H1 (cell line): ENCODE measurements at regions not wholly inside any gene's neighbourhood (a gene's known extent, or its start where the extent isn't known, plus 50 kb on each side); places are given as distances from the start of the nearest gene placed in this dataset.

Source experiments
- CTCF ChIA-PET: fragments of 300-600 bp; sonication (Branson Sonifier 250); formaldehyde crosslinking; loops from one replicate; lab custom pipeline; 2021; ENCODE audit not compliant: partially characterized antibody; lab: Charles Lee
- POLR2A ChIA-PET: fragments of 300-600 bp; sonication (Branson Sonifier 250); formaldehyde crosslinking; loops from one replicate; lab custom pipeline; 2021; ENCODE audit warnings: inconsistent platforms; ENCODE audit not compliant: partially characterized antibody; lab: Charles Lee
- DNase-seq, 2 experiments: peaks; one replicate each; pipeline versions ENCODE4 v3.0.0 to v3.0.0-alpha.2; 2010 to 2022; ENCODE audit warnings: low spot score in 2 of 2, low read depth in 1 of 2, mixed read lengths in 1 of 2
- FAIRE-seq: peaks from 2 replicates; lab custom pipeline; 2011; peaks lifted over from hg19 to GRCh38; lab: Jason Lieb, UNC
- H2AFZ ChIP-seq: 2 replicates; pipeline ENCODE4 v1.8.1; 2012; ENCODE audit warnings: low read length, inconsistent platforms
- H2AK5ac ChIP-seq: 2 replicates; pipeline ENCODE4 v1.6.1; 2013; ENCODE audit warnings: low read depth, low read length
- H2BK120ac ChIP-seq: replicated peaks from 2 replicates; pipeline ENCODE3; 2013; ENCODE audit warnings: low read depth, low read length, inconsistent platforms
- H2BK12ac ChIP-seq: 2 replicates; pipeline ENCODE4 v1.6.1; 2013; ENCODE audit warnings: low read depth, low read length
- H2BK15ac ChIP-seq: 2 replicates; pipeline ENCODE4 v1.6.1; 2013; ENCODE audit warnings: low read length
- H2BK20ac ChIP-seq: 2 replicates; pipeline ENCODE4 v1.6.1; 2013; ENCODE audit warnings: low read length
- H2BK5ac ChIP-seq: 2 replicates; pipeline ENCODE4 v1.6.1; 2013; ENCODE audit warnings: low read depth, low read length
- H3K14ac ChIP-seq: 2 replicates; pipeline ENCODE4 v1.6.1; 2013; ENCODE audit warnings: inconsistent platforms; ENCODE audit not compliant: insufficient read length
- H3K18ac ChIP-seq: 2 replicates; pipeline ENCODE4 v1.6.1; 2013; ENCODE audit warnings: low read length; ENCODE audit errors: extremely low read depth
- H3K23ac ChIP-seq: 2 replicates; pipeline ENCODE4 v1.6.1; 2013; ENCODE audit warnings: inconsistent platforms; ENCODE audit not compliant: insufficient read length
- H3K23me2 ChIP-seq: 2 replicates; pipeline ENCODE4 v1.6.1; 2013; ENCODE audit warnings: low read depth, low read length
- H3K27ac ChIP-seq: 2 replicates; pipeline ENCODE4 v1.6.1; 2011; ENCODE audit warnings: low read depth, low read length, inconsistent platforms
- H3K27me3 ChIP-seq, 4 experiments: replicated peaks in 1 of 4; 1 replicate in 1 of 4; 2 replicates in 3 of 4; pipeline versions ENCODE4 v1.6.1 to v1.8.1; 2011 to 2013; ENCODE audit warnings: low read length in 3 of 4, mild to moderate bottlenecking in 3 of 4, inconsistent platforms in 2 of 4, mixed read lengths in 2 of 4, moderate library complexity in 1 of 4; ENCODE audit not compliant: control insufficient read depth in 3 of 4, insufficient read depth in 3 of 4; ENCODE audit errors: extremely low read depth in 1 of 4
- H3K36me3 ChIP-seq, 4 experiments: 2 replicates each; pipeline versions ENCODE4 v1.6.1 to v1.8.1; 2011 to 2013; ENCODE audit warnings: mild to moderate bottlenecking in 4 of 4, low read length in 3 of 4, moderate library complexity in 2 of 4, control low read depth in 1 of 4, inconsistent platforms in 1 of 4; ENCODE audit not compliant: insufficient read depth in 4 of 4, control insufficient read depth in 2 of 4
- H3K4ac ChIP-seq: replicated peaks from 2 replicates; pipeline ENCODE3; 2013; ENCODE audit warnings: low read length, low read depth, mixed read lengths, inconsistent platforms; ENCODE audit not compliant: insufficient read length
- H3K4me1 ChIP-seq, 4 experiments: replicated peaks in 1 of 4; 1 replicate in 1 of 4; 2 replicates in 3 of 4; pipeline versions ENCODE4 v1.6.1 to v1.8.1; 2011 to 2013; ENCODE audit warnings: low read length in 3 of 4, inconsistent platforms in 2 of 4, mixed read lengths in 1 of 4; ENCODE audit not compliant: insufficient read depth in 4 of 4, control insufficient read depth in 3 of 4
- H3K4me2 ChIP-seq, 2 experiments: 2 replicates each; pipeline versions ENCODE4 v1.6.1 to v1.8.1; 2011 to 2013; ENCODE audit warnings: low read depth in 2 of 2, low read length in 2 of 2, control low read depth in 1 of 2, inconsistent platforms in 1 of 2, mild to moderate bottlenecking in 1 of 2; ENCODE audit not compliant: insufficient read depth in 1 of 2
- H3K4me3 ChIP-seq, 4 experiments: fragments of 200-600, 300-600 bp in 1 of 4; sonication (generic), shearing (Covaris generic), sonication (Bioruptor Twin) in 1 of 4; 2 replicates each; pipeline versions ENCODE4 v1.5.1 to v1.8.1; 2011 to 2016; ENCODE audit warnings: low read length in 4 of 4, low read depth in 3 of 4, control low read depth in 2 of 4, inconsistent platforms in 2 of 4, mild to moderate bottlenecking in 2 of 4, mixed read lengths in 1 of 4, moderate library complexity in 1 of 4; ENCODE audit not compliant: insufficient read depth in 2 of 4; ENCODE audit errors: extremely low read depth in 1 of 4
- H3K56ac ChIP-seq: replicated peaks from 2 replicates; pipeline ENCODE3; 2013; ENCODE audit warnings: low read depth, mild to moderate bottlenecking, mixed read lengths, low read length, inconsistent platforms; ENCODE audit not compliant: insufficient read length
- H3K79me1 ChIP-seq: 2 replicates; pipeline ENCODE4 v1.6.1; 2013; ENCODE audit warnings: low read depth, low read length, control low read depth
- H3K79me2 ChIP-seq, 2 experiments: 2 replicates each; pipeline versions ENCODE4 v1.6.1 to v1.8.1; 2012 to 2013; ENCODE audit warnings: low read length in 2 of 2, mild to moderate bottlenecking in 2 of 2, inconsistent platforms in 1 of 2; ENCODE audit not compliant: insufficient read depth in 2 of 2, control insufficient read depth in 1 of 2
- H3K9ac ChIP-seq, 4 experiments: replicated peaks in 1 of 4; 1 replicate in 1 of 4; 2 replicates in 3 of 4; pipeline versions ENCODE4 v1.6.1 to v1.8.1; 2011 to 2013; ENCODE audit warnings: low read depth in 3 of 4, low read length in 3 of 4, control low read depth in 2 of 4, mild to moderate bottlenecking in 2 of 4, moderate library complexity in 2 of 4, inconsistent platforms in 1 of 4; ENCODE audit errors: extremely low read depth in 1 of 4
- H3K9me3 ChIP-seq, 2 experiments: 2 replicates each; pipeline versions ENCODE4 v1.6.1 to v1.8.1; 2012 to 2013; ENCODE audit warnings: mild to moderate bottlenecking in 2 of 2, moderate library complexity in 2 of 2, control low read depth in 1 of 2, inconsistent platforms in 1 of 2, low read depth in 1 of 2, low read length in 1 of 2, mixed read lengths in 1 of 2; ENCODE audit not compliant: insufficient read depth in 2 of 2
- H4K20me1 ChIP-seq, 2 experiments: replicated peaks in 1 of 2; 2 replicates each; pipeline versions ENCODE3 to v1.8.1; 2011 to 2013; ENCODE audit warnings: inconsistent platforms in 2 of 2, low read length in 2 of 2, mild to moderate bottlenecking in 1 of 2; ENCODE audit not compliant: insufficient read depth in 2 of 2, control insufficient read depth in 1 of 2
- H4K5ac ChIP-seq: 2 replicates; pipeline ENCODE4 v1.6.1; 2013; ENCODE audit warnings: low read length, low read depth, mixed read lengths, inconsistent platforms; ENCODE audit not compliant: insufficient read length
- H4K8ac ChIP-seq: 2 replicates; pipeline ENCODE4 v1.8.0; 2013; ENCODE audit warnings: mild to moderate bottlenecking, moderate library complexity, low read length, inconsistent platforms; ENCODE audit not compliant: insufficient read depth; ENCODE audit errors: extremely low read depth
- H4K91ac ChIP-seq: replicated peaks from 2 replicates; pipeline ENCODE3; 2013; ENCODE audit warnings: low read length, mixed read lengths, inconsistent platforms; ENCODE audit not compliant: insufficient read length
- YY1 ChIP-seq: IDR thresholded peaks from 2 replicates; pipeline ENCODE4 v1.6.1; 2011; ENCODE audit warnings: low read depth, mild to moderate bottlenecking, low read length
- WGBS, 2 experiments: shearing (Covaris generic) in 1 of 2; methylation state at CpG; one replicate each; pipeline versions ENCODE4 v1.1.6 to v1.1.7; 2013 to 2015; ENCODE audit warnings: low lambda C conversion rate in 2 of 2, mixed read lengths in 2 of 2, inconsistent platforms in 1 of 2, low coverage in 1 of 2, missing lambda C conversion rate in 1 of 2; ENCODE audit not compliant: insufficient replicate concordance in 2 of 2, insufficient coverage in 1 of 2, insufficient read length in 1 of 2; ENCODE audit errors: extremely low coverage in 1 of 2, missing lambda C conversion rate in 1 of 2; 5-methylcytosine and 5-hydroxymethylcytosine counted together

DNA sequence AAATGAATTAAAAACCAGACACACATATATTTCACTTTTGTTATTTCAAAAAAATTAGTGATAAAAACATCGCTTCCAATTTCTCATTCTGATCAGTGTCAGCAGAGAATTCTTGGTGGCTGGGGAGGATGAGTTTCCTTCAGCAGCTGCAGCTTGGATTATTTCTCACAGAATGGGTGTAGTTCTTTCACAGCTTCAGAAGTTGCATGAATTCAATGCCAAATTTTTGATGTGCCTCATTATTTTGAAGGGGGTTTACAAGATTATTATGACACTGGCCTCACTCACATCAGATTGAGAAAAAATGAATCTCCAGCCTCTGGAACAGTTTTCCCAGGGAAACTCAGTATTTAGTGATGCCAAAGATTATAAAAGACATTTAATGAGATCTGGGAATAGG, 184.9 kb upstream of the WDFY3 start:
- CTCF ChIA-PET = interaction anchor here (1.0 to 2.5 kb wide), 4 partner anchors 23 to 596 kb away, joined by 3 to 10 read pairs (median 6); no protein-coding TSS in a partner anchor
- H3K4me2 ChIP-seq = no peak overlapping the region
- no peak for TF ChIP-seq YY1

More for the DNA sequence above, 184.9 kb upstream of the WDFY3 start:
- no peaks in the 10 kb centered on the region for H3K79me2 ChIP-seq
- no peak overlapping the region for H2BK15ac ChIP-seq
- 96% methylated on average over 1 of the region's 1 CpG; no CpG with 5 or more reads in 1 of the 2 experiments for WGBS, 2 experiments
- no peaks in the 10 kb centered on the region for H3K23me2 ChIP-seq
- H4K91ac ChIP-seq = no peak overlapping the region
- H3K4ac ChIP-seq = no peak overlapping the region
- H2AFZ ChIP-seq = no peak overlapping the region
- no peaks in the 10 kb centered on the region for H3K79me1 ChIP-seq
- no peak overlapping the region for H2BK5ac ChIP-seq
- no peak overlapping the region for H3K14ac ChIP-seq
- H3K56ac ChIP-seq = no peak overlapping the region
- H4K8ac ChIP-seq = no peak overlapping the region
- H3K9me3 ChIP-seq = no peaks in the 10 kb centered on the region
- H2AK5ac ChIP-seq = no peak overlapping the region
- no peak overlapping the region for H3K27ac ChIP-seq
- POLR2A ChIA-PET = no interaction called here
- no peak overlapping the region for H2BK20ac ChIP-seq
- no peak for FAIRE-seq
- H3K27me3 ChIP-seq = no peaks in the 10 kb centered on the region
- no peak overlapping the region for H2BK120ac ChIP-seq
- no peak overlapping the region for H3K18ac ChIP-seq
- no peaks in the 10 kb centered on the region for H3K36me3 ChIP-seq
- H4K5ac ChIP-seq = no peak overlapping the region
- H4K20me1 ChIP-seq = no peaks in the 10 kb centered on the region
- no peaks in the 10 kb centered on the region for H3K4me1 ChIP-seq
- H3K4me3 ChIP-seq = no peak overlapping the region
- H2BK12ac ChIP-seq = no peak overlapping the region
- DNase-seq = no peak
- no peak overlapping the region for H3K23ac ChIP-seq
- no peak overlapping the region for H3K9ac ChIP-seq
